ENCODE measurements at regions not wholly inside any gene's neighbourhood (a gene's known extent, or its start where the extent isn't known, plus 50 kb on each side); places are given as distances from the start of the nearest gene placed in this dataset.

DNA sequence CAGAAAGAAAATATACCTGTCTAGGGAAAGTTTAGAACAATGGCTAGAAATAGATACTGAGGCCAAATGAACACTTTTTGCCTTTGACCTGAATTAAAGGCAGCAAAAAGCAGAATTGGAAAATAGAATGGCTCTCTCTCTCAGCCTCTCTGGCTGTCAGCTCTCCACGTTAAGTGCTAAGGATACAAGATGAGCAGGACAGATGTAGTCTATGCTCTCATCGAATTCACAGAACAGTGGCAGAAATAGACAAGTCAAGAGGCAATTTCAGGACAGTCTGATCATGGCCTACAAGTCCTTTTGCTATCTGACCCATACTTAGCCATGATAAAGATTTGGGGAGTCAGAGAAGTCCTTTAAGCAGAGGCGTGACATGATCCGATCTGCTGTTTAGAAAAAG is 120.2 kb upstream of the CREB1 start (continued):
- TF ChIP-seq CEBPZ (IDR thresholded peaks at IDR 0.05; ENCODE audit: low read depth, low read length) (no peak), ESRRA (IDR thresholded peaks at IDR 0.05; ENCODE audit: low read length) (no peak)
- TF ChIP-seq, protein P1, sequence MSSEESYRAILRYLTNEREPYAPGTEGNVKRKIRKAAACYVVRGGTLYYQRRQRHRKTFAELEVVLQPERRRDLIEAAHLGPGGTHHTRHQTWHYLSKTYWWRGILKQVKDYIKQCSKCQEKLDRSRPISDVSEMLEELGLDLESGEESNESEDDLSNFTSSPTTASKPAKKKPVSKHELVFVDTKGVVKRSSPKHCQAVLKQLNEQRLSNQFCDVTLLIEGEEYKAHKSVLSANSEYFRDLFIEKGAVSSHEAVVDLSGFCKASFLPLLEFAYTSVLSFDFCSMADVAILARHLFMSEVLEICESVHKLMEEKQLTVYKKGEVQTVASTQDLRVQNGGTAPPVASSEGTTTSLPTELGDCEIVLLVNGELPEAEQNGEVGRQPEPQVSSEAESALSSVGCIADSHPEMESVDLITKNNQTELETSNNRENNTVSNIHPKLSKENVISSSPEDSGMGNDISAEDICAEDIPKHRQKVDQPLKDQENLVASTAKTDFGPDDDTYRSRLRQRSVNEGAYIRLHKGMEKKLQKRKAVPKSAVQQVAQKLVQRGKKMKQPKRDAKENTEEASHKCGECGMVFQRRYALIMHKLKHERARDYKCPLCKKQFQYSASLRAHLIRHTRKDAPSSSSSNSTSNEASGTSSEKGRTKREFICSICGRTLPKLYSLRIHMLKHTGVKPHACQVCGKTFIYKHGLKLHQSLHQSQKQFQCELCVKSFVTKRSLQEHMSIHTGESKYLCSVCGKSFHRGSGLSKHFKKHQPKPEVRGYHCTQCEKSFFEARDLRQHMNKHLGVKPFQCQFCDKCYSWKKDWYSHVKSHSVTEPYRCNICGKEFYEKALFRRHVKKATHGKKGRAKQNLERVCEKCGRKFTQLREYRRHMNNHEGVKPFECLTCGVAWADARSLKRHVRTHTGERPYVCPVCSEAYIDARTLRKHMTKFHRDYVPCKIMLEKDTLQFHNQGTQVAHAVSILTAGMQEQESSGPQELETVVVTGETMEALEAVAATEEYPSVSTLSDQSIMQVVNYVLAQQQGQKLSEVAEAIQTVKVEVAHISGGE (CRISPR knock-in tag; IDR thresholded peaks at IDR 0.05) = no peak

DNA sequence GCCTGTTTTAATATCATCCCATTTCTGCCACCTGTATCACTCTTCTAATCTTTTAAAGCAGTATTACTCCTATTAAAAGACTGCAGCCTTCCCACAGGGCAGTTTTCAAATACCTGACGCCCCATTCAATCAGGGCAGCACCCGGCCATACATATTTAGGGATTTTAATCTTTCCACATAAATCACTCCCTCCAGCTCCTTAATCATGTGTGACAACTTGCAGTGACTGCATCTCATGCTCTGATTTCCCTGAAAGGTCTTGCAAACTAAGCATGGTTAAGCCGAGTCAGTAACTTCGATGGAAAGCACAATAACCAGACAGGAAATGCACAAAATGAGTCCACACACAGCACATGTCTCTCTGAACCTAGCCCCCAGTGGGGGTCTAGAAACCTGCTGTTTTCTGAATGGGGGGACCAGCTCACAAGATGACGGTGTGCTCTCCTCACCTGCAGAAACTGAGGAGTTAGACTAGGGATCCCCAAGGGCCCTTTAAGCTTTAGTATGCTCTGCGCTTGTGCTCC is 116.9 kb upstream of the CREB1 start:
- in situ Hi-C loops (cut with MboI) = no loop called here
- 58% methylated on average over 6 of the region's 6 CpGs for WGBS (ENCODE audit: insufficient coverage, insufficient replicate concordance, low lambda C conversion rate, missing lambda C conversion rate)
- POLR2A ChIA-PET = no interaction called here
- RAD21 ChIA-PET (ENCODE audit: unreplicated experiment) = no interaction called here
- Histone ChIP-seq H3K4me2 (ENCODE audit: control insufficient read depth, insufficient read depth) (no peak overlapping the region), H3K79me2 (ENCODE audit: control insufficient read depth, insufficient read depth, low read length) (no peaks in the 10 kb centered on the region), H3K4me1 (ENCODE audit: control insufficient read depth, insufficient read depth, low read length) (no peaks in the 10 kb centered on the region; the same call in 1 of the 2 replicates), H2AFZ (ENCODE audit: control insufficient read depth, low read depth, low read length) (no peak overlapping the region), H3K27me3 (replicated peaks in 1 of 2; ENCODE audit: control insufficient read depth in 2 of 2, insufficient read depth in 2 of 2, low read length in 1 of 2) (no peaks in the 10 kb centered on the region), H3K9me3 (replicated peaks; ENCODE audit: control insufficient read depth, insufficient read depth, low read length) (no peaks in the 10 kb centered on the region), H3K36me3 (ENCODE audit: control insufficient read depth in 2 of 2, insufficient read depth in 2 of 2, low read length in 1 of 2) (no peaks in the 10 kb centered on the region), H4K20me1 (ENCODE audit: control insufficient read depth, insufficient read depth) (no peaks in the 10 kb centered on the region), H3K4me3 (no peak overlapping the region), H3K27ac (ENCODE audit: control insufficient read depth, insufficient read depth) (no peak overlapping the region), H3K9ac (ENCODE audit: control insufficient read depth, insufficient read depth, low read length) (no peak overlapping the region)
- no TSS peak for BruUV-seq (replicated peaks)
- no peak for ATAC-seq
- CTCF ChIA-PET = no interaction called here
- intact Hi-C loops (cut with micrococcal nuclease; ENCODE audit: unreplicated experiment) = no loop called here
- no peak for FAIRE-seq
- SMC1A ChIA-PET (ENCODE audit: uncharacterized antibody, unreplicated experiment) = interaction anchor here (0.7 kb wide), 1 partner anchor 323 kb away, joined by 3 read pairs; no protein-coding TSS in a partner anchor
- no peak for DNase-seq (ENCODE audit: low read depth, low spot score)
- TF ChIP-seq NFXL1 (IDR thresholded peaks at IDR 0.05; ENCODE audit: borderline replicate concordance) (no peak), SUPT20H (IDR thresholded peaks at IDR 0.05; ENCODE audit: borderline replicate concordance, control insufficient read depth, low read depth, low read length) (no peak), CREB1 (IDR thresholded peaks at IDR 0.05; ENCODE audit: low read depth) (no peak), FOXK2 (IDR thresholded peaks at IDR 0.05) (no peak)

Measured in GM12878 (cell line).